ENCODE measurements at regions not wholly inside any gene's neighbourhood (a gene's known extent, or its start where the extent isn't known, plus 50 kb on each side); places are given as distances from the start of the nearest gene placed in this dataset.

DNA sequence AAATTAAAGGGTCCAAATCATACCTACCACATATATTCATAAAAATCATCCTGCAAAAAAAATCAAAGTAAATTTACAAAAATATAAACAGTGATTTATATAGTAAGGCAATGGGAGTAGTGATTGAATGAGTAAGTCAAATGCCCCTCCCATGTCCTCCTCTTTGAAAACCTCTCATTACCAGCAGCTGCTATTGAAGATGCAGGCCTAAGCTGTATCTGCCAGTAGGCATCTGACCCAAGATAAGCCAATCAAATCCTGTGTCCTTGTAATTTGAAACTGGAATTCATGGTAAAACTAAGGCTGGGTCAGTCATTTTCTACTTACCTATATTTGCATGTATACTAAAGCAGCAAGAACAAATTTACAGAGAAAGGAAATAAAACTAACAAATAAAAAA is 60.4 kb upstream of the POU1F1 start:
- TF ChIP-seq, protein P1, sequence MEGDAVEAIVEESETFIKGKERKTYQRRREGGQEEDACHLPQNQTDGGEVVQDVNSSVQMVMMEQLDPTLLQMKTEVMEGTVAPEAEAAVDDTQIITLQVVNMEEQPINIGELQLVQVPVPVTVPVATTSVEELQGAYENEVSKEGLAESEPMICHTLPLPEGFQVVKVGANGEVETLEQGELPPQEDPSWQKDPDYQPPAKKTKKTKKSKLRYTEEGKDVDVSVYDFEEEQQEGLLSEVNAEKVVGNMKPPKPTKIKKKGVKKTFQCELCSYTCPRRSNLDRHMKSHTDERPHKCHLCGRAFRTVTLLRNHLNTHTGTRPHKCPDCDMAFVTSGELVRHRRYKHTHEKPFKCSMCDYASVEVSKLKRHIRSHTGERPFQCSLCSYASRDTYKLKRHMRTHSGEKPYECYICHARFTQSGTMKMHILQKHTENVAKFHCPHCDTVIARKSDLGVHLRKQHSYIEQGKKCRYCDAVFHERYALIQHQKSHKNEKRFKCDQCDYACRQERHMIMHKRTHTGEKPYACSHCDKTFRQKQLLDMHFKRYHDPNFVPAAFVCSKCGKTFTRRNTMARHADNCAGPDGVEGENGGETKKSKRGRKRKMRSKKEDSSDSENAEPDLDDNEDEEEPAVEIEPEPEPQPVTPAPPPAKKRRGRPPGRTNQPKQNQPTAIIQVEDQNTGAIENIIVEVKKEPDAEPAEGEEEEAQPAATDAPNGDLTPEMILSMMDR (IDR thresholded peaks at IDR 0.05): no peak
- no peak for TF ChIP-seq POLR2A (IDR thresholded peaks at IDR 0.05)
